Dermis blood vessel endothelial cell (primary cell): ENCODE measurements at regions not wholly inside any gene's neighbourhood (a gene's known extent, or its start where the extent isn't known, plus 50 kb on each side); places are given as distances from the start of the nearest gene placed in this dataset.
"Not testable (repeated sequence)": the region's sequence is repeated elsewhere in the genome, so short reads cannot be mapped to it uniquely, and the experiment has no call there.

Experiments used
- DNase-seq: peaks from one replicate; pipeline ENCODE4 v3.0.0; 2010

DNA sequence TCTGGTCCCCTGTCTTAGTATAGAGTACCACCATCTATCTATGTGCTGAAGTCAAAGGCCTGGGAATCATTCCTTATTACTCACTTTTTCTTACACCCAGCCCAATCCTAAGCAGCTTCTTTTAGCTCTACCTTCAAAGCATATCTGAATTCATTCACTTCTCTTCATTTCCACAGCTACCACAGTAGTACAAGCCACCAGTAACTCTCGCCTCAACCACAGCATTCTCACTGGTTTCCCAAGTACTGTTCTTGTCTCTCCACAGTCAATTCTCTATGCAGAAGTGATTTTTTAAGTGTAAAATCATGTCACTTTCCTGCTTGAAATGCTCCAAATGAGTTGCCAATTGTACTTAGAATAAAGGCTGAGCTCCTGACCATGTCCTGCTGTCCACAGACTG lies 401.7 kb downstream of the OXSM start:
- DNase-seq, result no peak

DNA sequence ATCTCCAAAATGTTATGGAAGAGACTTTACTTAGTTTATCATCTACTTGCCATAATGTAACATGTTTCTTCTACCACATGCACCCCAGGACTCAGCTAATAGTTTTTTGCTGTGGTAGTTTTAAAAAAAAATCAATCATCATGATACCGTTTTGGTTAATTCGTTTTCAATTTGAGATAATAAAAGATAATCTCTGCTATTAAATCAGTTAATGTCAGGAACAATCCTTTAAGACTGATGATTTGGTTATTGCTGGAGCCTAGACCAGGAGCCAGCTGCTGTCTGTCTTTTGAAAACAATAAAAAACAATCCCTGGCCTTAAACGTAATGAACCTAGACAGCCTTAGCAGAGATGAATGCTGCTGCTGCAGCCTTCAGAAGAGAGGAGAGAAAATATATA lies 403.7 kb downstream of the OXSM start:
- DNase-seq, result no peak

DNA sequence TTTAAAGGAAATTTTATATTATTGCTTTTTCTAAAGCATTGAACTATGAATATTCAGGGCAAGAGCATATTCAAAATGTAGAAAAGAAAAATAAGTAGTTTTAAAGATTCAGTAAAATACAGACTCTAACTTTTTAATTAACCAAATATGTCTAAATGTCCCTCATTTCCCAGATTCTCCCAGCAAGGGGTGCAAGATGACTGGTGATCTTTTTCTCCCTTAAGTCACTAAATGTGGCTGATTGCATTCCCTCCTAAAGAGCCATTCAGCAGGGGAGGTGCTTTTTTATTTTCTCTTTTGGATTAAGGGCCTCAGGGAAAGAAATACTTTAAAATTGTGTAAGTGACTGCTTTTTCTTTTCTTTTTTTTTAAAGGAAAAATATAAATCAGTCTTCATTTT lies 406.9 kb downstream of the OXSM start:
- no peak for DNase-seq

DNA sequence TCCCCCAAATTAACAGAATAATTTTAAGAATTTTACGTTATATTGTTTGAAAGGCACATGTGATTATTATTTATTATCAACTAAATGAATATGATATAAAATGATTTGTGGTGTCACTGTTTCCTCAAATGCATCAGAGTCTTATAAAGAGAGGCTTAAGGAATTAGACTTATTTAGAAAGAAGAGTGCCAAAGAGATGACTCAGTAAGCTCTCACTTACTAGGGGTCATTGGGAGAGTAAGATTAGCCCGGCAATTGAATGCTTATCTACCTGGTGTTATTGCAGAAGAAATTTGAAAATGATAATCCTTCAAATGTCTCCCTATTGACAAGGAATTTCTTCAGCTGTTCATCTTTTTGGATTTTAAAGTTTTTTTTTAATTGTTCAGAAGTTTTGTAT lies 408.7 kb downstream of the OXSM start:
- no peak for DNase-seq

DNA sequence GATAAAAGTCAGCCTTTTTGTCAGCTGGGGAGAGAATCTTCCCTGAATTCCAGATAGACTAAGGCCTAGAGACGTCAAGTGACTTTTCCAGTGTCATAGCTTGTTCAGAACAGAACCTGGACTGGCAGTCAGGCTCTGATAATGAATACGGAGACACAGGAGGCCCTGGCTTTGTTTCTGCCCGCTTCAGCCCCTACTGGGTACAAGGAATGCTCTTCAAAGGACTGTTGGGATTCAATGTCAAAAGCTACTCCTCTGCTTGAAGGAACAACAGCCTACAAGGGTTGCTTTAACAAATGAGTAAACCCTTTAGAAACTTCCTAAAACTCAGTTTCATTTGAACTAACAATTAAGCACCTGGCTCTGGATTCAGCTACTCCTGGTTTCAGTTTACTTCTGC lies 412.3 kb downstream of the OXSM start:
- no peak for DNase-seq

GRCh38 chr3:26205475-26205874 lies 415.6 kb downstream of the OXSM start:
- DNase-seq, result no peak

DNA sequence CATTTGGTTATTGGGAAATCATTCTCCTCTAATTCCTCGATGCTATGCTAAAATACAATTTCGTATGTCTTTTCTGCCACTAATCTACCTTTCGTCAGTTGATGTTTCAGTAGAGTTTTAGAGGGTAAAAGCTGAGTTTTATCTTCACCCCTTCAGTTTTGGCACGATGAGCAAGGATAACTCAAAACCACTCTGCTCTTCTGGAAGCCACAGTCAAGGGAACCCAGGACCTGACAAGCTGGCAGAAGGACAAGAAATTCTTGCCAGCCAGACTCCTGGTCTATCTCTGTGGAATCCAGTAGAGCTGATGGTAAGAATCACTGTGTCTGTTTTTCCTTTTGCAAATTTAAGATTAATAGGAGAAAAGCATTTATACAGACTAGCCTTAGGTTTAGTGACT lies 414.4 kb upstream of the LRRC3B start:
- DNase-seq, result no peak

DNA sequence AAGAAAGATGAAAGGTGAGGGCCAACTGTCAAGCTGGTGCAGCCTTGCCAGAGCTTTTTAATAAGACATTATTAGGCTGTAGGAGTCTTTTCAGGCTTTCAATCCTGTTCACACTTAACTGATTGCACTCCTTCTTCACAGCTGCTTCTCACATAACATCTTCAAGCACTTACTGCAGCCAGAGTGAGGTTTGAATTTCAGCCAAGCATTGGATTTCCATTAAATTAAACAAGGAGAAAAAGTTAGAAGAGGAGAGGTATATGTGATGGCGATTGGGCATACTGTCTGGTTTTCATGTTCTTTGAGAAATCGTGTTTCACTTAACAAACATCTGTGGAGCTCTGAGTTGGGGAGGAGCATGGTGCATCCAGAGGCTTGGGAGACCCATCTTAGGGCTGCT lies 392.8 kb upstream of the LRRC3B start:
- no peak for DNase-seq

DNA sequence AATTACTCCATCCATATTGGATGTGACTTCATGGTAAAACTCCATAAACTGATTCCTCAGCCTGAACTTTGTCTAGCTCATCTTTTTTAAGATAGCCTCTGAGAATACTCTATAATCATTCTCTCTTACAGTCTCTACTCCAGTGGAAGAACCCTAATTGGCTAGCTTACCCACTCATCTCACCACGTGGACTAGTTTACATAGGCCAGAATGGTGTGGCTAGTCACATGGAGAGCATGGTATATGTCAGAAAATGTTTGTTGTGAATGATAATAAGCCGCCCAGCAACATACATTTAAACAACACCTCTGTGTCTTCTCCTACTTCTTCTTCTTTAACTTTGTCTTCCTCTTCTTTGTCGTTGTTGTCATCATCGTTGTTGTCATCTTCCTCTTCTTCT lies 389.2 kb upstream of the LRRC3B start:
- DNase-seq, result no peak

DNA sequence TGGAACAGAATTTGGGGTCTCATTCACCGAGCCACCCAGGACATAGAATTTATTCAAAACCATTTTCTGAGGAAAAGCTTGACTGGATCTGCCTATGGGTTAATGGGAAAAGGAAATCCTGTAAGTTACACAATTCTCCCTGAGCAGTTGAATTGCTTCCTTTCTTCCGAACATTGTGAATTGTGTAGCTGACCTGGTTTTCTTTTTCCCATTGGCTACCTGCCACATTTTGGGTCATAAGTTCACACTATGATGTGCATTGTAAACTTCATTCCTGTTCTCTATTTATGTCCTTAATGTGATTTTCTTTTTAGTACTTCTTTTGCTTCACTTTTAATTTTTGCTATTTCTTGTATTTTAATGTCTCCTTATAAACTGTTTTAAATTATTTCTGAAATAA lies 386.0 kb upstream of the LRRC3B start:
- DNase-seq, result peak; percentile 35

- DNase-seq, result no peak
These were observed 385.4 kb upstream of the LRRC3B start for GRCh38 chr3:26237036-26237682.

- not testable (repeated sequence) for DNase-seq
These were observed 378.0 kb upstream of the LRRC3B start for GRCh38 chr3:26244586-26244985.

DNA sequence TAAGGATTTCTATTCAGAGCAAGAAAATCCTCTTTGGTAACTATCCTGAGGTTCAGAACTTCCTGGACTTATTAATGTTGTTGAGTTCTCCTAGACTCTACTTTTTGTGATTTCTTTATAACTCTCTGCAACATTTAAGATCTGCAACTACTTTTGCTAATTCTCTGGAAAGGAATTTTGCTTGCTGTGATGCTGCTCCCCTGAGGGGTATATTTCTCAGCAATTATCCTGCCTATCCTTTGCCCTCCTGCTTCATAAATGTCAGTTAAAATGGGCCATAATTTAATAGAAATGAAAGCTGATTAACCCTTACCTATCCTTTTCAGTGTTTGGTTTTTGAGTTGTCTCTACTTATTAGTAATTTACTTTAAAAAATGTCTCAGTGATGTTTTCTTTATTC lies 377.3 kb upstream of the LRRC3B start:
- no peak for DNase-seq

- DNase-seq, result no peak
These were observed 375.7 kb upstream of the LRRC3B start for GRCh38 chr3:26246901-26247300.

DNA sequence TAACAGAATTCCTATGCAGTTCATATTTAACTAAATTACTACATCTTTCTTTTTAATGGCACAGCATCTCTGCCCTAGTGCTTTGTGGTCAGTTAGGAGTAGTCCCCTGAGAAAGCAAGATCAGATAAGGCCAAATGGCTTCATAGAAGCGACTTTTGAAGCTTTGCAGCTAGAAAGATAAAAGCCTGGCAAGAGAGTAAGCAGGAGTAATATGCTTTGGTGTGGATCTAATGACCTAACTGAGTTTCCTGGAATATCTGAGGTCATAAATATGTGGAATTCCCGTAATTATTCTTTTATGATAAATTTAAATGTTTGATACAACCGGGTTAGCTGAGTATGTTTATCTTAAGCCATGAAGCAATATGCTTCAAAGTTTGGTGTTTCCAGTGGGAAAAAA lies 374.9 kb upstream of the LRRC3B start:
- no peak for DNase-seq

- no peak for DNase-seq
These were observed 370.6 kb upstream of the LRRC3B start for GRCh38 chr3:26252001-26252400.

DNA sequence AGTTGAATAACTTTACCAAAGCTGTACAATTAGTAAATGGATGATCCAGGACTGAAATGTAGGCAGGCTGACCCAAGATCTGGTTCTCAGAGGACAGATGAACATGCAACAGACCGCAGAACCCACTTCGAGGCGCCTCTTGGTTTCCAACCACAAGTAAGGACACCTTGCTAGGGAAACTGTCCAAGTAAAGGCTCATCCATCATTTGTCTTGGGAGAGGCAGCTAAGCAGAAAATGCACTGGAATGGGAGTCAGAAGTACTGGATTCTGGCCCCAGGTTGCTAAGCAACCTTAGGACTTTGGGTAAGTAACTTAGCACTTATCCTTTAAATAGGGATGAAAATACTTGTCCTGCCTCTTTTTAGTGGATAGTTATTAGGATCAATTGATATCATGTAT lies 366.3 kb upstream of the LRRC3B start:
- DNase-seq, result no peak

- no peak for DNase-seq
These were observed 363.4 kb upstream of the LRRC3B start for GRCh38 chr3:26259176-26259575.

DNA sequence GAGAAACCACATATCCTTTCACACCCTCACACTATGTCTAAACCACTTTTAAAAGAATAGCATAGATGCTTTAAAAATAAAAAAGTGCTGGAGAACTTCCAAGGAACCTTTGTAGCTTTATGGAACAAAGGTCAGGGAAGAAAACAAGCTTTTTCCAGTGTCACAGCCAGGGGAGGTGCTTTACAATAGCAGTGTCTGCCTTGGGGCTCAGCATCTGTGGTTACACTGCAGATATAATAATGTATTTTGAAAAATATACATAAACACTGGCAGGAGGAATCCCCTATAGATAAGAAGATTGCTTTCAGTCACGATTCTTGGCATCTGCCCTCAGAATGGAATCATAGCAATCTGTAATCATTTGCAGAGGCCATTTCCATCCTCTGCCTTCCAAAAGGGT lies 362.4 kb upstream of the LRRC3B start:
- no peak for DNase-seq

DNA sequence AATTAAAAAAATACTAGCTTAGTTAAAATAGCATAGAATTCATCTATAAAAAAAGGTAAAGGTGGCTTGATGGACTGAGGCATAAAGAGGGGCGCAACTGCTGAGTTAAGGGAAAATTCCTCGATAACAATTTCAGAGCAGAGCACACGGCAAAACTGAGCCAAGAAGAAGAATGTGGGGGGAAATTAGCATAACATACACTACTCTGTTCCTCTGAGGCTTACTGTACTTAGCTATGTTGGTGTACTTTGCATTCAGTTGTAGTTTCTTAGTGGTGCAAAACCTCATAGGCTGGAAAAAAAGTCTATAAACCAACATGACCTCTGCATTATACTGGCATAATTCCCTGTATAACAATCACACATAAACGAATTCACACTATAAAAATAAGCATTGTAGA lies 357.9 kb upstream of the LRRC3B start:
- no peak for DNase-seq

DNA sequence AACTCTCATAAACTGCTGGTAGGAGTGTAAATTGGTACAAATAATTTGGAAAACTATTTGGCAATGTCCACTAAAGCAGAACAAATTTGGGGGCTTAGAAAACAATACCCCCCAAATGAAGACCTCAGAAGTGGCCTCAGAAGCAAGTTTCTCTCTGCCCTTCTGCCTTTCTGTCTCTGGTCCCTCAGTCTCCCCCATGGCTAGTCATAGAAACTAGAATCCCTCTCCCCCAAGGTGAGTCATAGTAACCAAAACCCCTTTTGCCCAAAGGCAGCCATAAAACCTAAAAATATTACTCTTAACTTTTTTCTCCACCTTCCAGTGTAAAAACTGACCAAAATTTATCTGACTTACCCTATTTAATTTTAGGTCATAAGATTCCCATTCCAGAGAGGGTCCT lies 350.7 kb upstream of the LRRC3B start:
- DNase-seq, result no peak

- no peak for DNase-seq
These were observed 349.4 kb upstream of the LRRC3B start for GRCh38 chr3:26273196-26273595.

DNA sequence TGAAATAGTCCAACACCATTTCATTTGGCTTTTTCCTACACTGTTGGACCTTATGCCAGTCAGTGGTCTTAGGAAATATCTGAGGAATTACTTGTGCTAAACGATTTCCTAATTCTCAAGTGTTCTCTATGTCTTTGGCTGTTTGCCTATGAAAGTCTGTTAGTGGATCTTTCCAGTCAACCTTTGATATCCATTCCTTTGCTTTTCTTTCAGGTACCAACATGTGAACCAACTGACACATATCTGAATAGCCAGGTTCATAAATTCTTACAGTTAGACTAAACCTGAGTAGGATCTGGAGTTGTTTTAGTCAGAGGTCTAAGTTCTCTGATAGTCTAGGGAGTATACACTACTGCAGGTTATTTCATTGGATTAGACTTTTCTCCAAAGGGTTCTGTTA lies 343.5 kb upstream of the LRRC3B start:
- no peak for DNase-seq

DNA sequence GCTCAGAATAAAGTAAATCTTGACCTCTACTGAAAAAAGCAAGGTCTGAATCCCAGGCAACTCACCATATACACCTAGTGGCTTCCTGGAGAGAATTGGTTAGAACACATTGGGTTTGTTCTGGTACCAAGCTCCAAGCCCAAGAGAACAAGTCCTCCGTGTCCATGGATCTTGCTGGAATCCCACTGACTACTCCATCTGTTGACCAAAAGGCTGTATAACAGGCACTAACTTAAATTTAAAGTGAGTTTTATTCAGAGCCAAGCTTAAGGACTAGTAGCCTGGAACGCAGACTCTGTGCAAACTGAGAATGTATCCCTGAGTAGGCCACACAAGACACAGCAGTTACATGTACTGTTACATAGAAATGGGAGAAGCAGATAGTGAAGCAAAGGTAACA lies 342.1 kb upstream of the LRRC3B start:
- DNase-seq, result no peak

GRCh38 chr3:26281284-26281985 lies 341.1 kb upstream of the LRRC3B start:
- DNase-seq, result no peak
